BLaER1 treated with 17β-estradiol and CSF1 and Interleukin-3, amounts not matched to agents 10 nM and 100 nM (cell line): ENCODE measurements at regions not wholly inside any gene's neighbourhood (a gene's known extent, or its start where the extent isn't known, plus 50 kb on each side); places are given as distances from the start of the nearest gene placed in this dataset.

ENCODE experiments used
- H3K27ac ChIP-seq, 11 experiments: shearing (Covaris generic); formaldehyde crosslinking; 2 replicates each; pipeline ENCODE4 v1.8.1; 2022
- H3K27me3 ChIP-seq, 11 experiments: shearing (Covaris generic); formaldehyde crosslinking; 2 replicates each; pipeline ENCODE4 v1.8.1; 2022
- H3K36me3 ChIP-seq, 11 experiments: shearing (Covaris generic); formaldehyde crosslinking; 2 replicates each; pipeline ENCODE4 v1.8.1; 2022
- H3K4me1 ChIP-seq, 10 experiments: shearing (Covaris generic); formaldehyde crosslinking; 2 replicates each; pipeline ENCODE4 v1.8.1; 2022
- H3K4me2 ChIP-seq, 11 experiments: shearing (Covaris generic); formaldehyde crosslinking; 2 replicates each; pipeline ENCODE4 v1.8.1; 2022
- H3K4me3 ChIP-seq, 10 experiments: shearing (Covaris generic); formaldehyde crosslinking; 2 replicates each; pipeline ENCODE4 v1.8.1; 2022
- H3K9ac ChIP-seq, 11 experiments: shearing (Covaris generic); formaldehyde crosslinking; 2 replicates each; pipeline ENCODE4 v1.8.1; 2022
- H3K9me3 ChIP-seq, 11 experiments: shearing (Covaris generic); formaldehyde crosslinking; replicated peaks in 1 of 11; 2 replicates each; pipeline ENCODE4 v1.8.1; 2022
- H4K20me1 ChIP-seq, 11 experiments: shearing (Covaris generic); formaldehyde crosslinking; 2 replicates each; pipeline ENCODE4 v1.8.1; 2022
- Cebpa-rat ChIP-seq, 11 experiments: shearing (Covaris generic); IDR thresholded peaks; 2 replicates each; pipeline ENCODE4 v1.8.1; 2022

- Histone ChIP-seq H3K4me3 (no peak overlapping the region), H3K9me3 (peaks cover 0 to 8% (median 0%) of the 10 kb centered on the region in 11 experiments; a peak in 3 of 22 replicates), H3K27me3 (no peaks in the 10 kb centered on the region), H3K36me3 (no peaks in the 10 kb centered on the region), H3K4me1 (peaks cover 11 to 31% (median 13%) of the 10 kb centered on the region in 10 experiments), H4K20me1 (no peaks in the 10 kb centered on the region), H3K4me2 (peak overlapping the region in 1 of 11 experiments; percentile 13; a peak in 1 of 22 replicates), H3K9ac (no peak overlapping the region), H3K27ac (no peak overlapping the region)
- no peak for TF ChIP-seq Cebpa-rat (IDR thresholded peaks at IDR 0.05)
Measured at GRCh38 chr3:194749631-194750490, 64.2 kb downstream of the FAM43A start.

GRCh38 chr3:194750491-194750828 lies 64.8 kb downstream of the FAM43A start:
- no peaks in the 10 kb centered on the region for H3K27me3 ChIP-seq
- no peak overlapping the region for H3K9ac ChIP-seq
- peaks cover 0 to 7% (median 0%) of the 10 kb centered on the region in 11 experiments; a peak in 3 of 22 replicates for H3K9me3 ChIP-seq
- no peak overlapping the region for H3K27ac ChIP-seq
- peaks cover 6 to 25% (median 7%) of the 10 kb centered on the region in 10 experiments for H3K4me1 ChIP-seq
- no peaks in the 10 kb centered on the region for H4K20me1 ChIP-seq
- H3K36me3 ChIP-seq: no peaks in the 10 kb centered on the region
- H3K4me2 ChIP-seq: no peak overlapping the region
- no peak overlapping the region for H3K4me3 ChIP-seq
- no peak for TF ChIP-seq Cebpa-rat (IDR thresholded peaks at IDR 0.05)

- H3K9me3 ChIP-seq: no peaks in the 10 kb centered on the region
Measured at GRCh38 chr3:194755671-194756459, 70.2 kb downstream of the FAM43A start.

GRCh38 chr3:194756460-194756779 lies 70.7 kb downstream of the FAM43A start:
- no peak overlapping the region for H3K4me3 ChIP-seq
- H4K20me1 ChIP-seq: no peaks in the 10 kb centered on the region
- no peak for TF ChIP-seq Cebpa-rat (IDR thresholded peaks at IDR 0.05)
- peak overlapping the region in 10 of 11 experiments; percentile 23 to 82 (median 71); a peak in 19 of 22 replicates for H3K4me2 ChIP-seq
- peak overlapping the region in 1 of 11 experiments; percentile 3; a peak in 2 of 22 replicates for H3K9ac ChIP-seq
- peak overlapping the region in 1 of 11 experiments; percentile 28; a peak in 1 of 22 replicates for H3K27ac ChIP-seq
- no peaks in the 10 kb centered on the region for H3K9me3 ChIP-seq
- no peaks in the 10 kb centered on the region for H3K27me3 ChIP-seq
- H3K36me3 ChIP-seq: no peaks in the 10 kb centered on the region
- H3K4me1 ChIP-seq: peaks cover 8 to 31% (median 28%) of the 10 kb centered on the region in 10 experiments; a peak in 19 of 20 replicates

More at GRCh38 chr3:194755671-194756459, 70.2 kb downstream of the FAM43A start:
- Histone ChIP-seq H3K36me3 (no peaks in the 10 kb centered on the region), H3K4me2 (peak overlapping the region in 5 of 11 experiments; percentile 69 to 80 (median 75); a peak in 5 of 22 replicates), H3K27me3 (no peaks in the 10 kb centered on the region), H3K9ac (no peak overlapping the region), H3K4me3 (no peak overlapping the region), H3K27ac (0 out of 22 replicates have a peak overlapping the region, but pooled peaks of 1 of the 11 experiments have one; percentile 28), H3K4me1 (peaks cover 8 to 27% (median 24%) of the 10 kb centered on the region in 10 experiments; a peak in 19 of 20 replicates), H4K20me1 (no peaks in the 10 kb centered on the region)
- no peak for TF ChIP-seq Cebpa-rat (IDR thresholded peaks at IDR 0.05)

- H4K20me1 ChIP-seq: no peaks in the 10 kb centered on the region
- H3K36me3 ChIP-seq: no peaks in the 10 kb centered on the region
- H3K27me3 ChIP-seq: no peaks in the 10 kb centered on the region
- no peaks in the 10 kb centered on the region for H3K9me3 ChIP-seq
- H3K4me3 ChIP-seq: no peak overlapping the region
- H3K4me1 ChIP-seq: peaks cover 8 to 32% (median 28%) of the 10 kb centered on the region in 10 experiments; a peak in 19 of 20 replicates
- peak overlapping the region in 1 of 11 experiments; percentile 28; a peak in 1 of 22 replicates for H3K27ac ChIP-seq
- no peak for TF ChIP-seq Cebpa-rat (IDR thresholded peaks at IDR 0.05)
- H3K4me2 ChIP-seq: peak overlapping the region; percentile 23 to 82 (median 69); a peak in 21 of 22 replicates
- peak overlapping the region in 4 of 11 experiments; percentile 22 to 50 (median 44); a peak in 5 of 22 replicates for H3K9ac ChIP-seq
Measured at GRCh38 chr3:194756791-194757325, 71.2 kb downstream of the FAM43A start.

GRCh38 chr3:194757647-194758061 lies 72.0 kb downstream of the FAM43A start:
- 0 out of 22 replicates have a peak overlapping the region, but pooled peaks of 1 of the 11 experiments have one; percentile 28 for H3K27ac ChIP-seq
- no peaks in the 10 kb centered on the region for H3K36me3 ChIP-seq
- H3K27me3 ChIP-seq: no peaks in the 10 kb centered on the region
- no peaks in the 10 kb centered on the region for H4K20me1 ChIP-seq
- no peaks in the 10 kb centered on the region for H3K9me3 ChIP-seq
- H3K4me3 ChIP-seq: no peak overlapping the region
- TF ChIP-seq Cebpa-rat (IDR thresholded peaks at IDR 0.05): no peak
- peak overlapping the region in 3 of 11 experiments; percentile 40 to 50 (median 48); a peak in 2 of 22 replicates for H3K9ac ChIP-seq
- peaks cover 8 to 32% (median 28%) of the 10 kb centered on the region in 10 experiments; a peak in 19 of 20 replicates for H3K4me1 ChIP-seq
- H3K4me2 ChIP-seq: peak overlapping the region in 9 of 11 experiments; percentile 23 to 82 (median 73); a peak in 17 of 22 replicates

GRCh38 chr3:194758716-194759115 lies 73.0 kb downstream of the FAM43A start:
- H3K4me3 ChIP-seq: no peak overlapping the region
- no peak overlapping the region for H3K4me2 ChIP-seq
- H4K20me1 ChIP-seq: no peaks in the 10 kb centered on the region
- H3K9me3 ChIP-seq: no peaks in the 10 kb centered on the region
- no peaks in the 10 kb centered on the region for H3K36me3 ChIP-seq
- H3K9ac ChIP-seq: no peak overlapping the region
- H3K27me3 ChIP-seq: no peaks in the 10 kb centered on the region
- no peak overlapping the region for H3K27ac ChIP-seq
- H3K4me1 ChIP-seq: peaks cover 8 to 32% (median 28%) of the 10 kb centered on the region in 10 experiments; a peak in 19 of 20 replicates
- TF ChIP-seq Cebpa-rat (IDR thresholded peaks at IDR 0.05): no peak

GRCh38 chr3:194760494-194761137 lies 74.9 kb downstream of the FAM43A start:
- no peaks in the 10 kb centered on the region for H3K9me3 ChIP-seq
- peak overlapping the region in 8 of 11 experiments; percentile 4 to 52 (median 26); a peak in 10 of 22 replicates for H3K4me2 ChIP-seq
- no peaks in the 10 kb centered on the region for H4K20me1 ChIP-seq
- peak in 2 of 11 experiments; percentile 23 to 60; a peak in 3 of 22 replicates for TF ChIP-seq Cebpa-rat (IDR thresholded peaks at IDR 0.05)
- H3K36me3 ChIP-seq: no peaks in the 10 kb centered on the region
- no peak overlapping the region for H3K27ac ChIP-seq
- H3K4me3 ChIP-seq: no peak overlapping the region
- H3K27me3 ChIP-seq: no peaks in the 10 kb centered on the region
- no peak overlapping the region for H3K9ac ChIP-seq
- H3K4me1 ChIP-seq: peaks cover 8 to 32% (median 28%) of the 10 kb centered on the region in 10 experiments; a peak in 19 of 20 replicates
